C4-2B (cell line): ENCODE measurements at regions not wholly inside any gene's neighbourhood (a gene's known extent, or its start where the extent isn't known, plus 50 kb on each side); places are given as distances from the start of the nearest gene placed in this dataset.
A peak's percentile ranks its signal among the peaks of the same experiment; 100 is the strongest.

Source experiments
- H3K27ac ChIP-seq: fragments of 450-650 bp; 2 replicates; pipeline ENCODE4 v1.5.1; 2017
- CTCF ChIP-seq: fragments of 450-650 bp; conservative IDR thresholded peaks from 2 replicates; pipeline ENCODE4 v1.5.1; 2017; ENCODE audit warnings: mild to moderate bottlenecking
- ZFX ChIP-seq: fragments of 450-650 bp; IDR thresholded peaks from 2 replicates; pipeline ENCODE4 v1.6.1; 2017

GRCh38 chr7:13731643-13732042, 257.8 kb downstream of the ETV1 start:
- H3K27ac ChIP-seq: no peak overlapping the region
- no peak for TF ChIP-seq ZFX
- no peak for TF ChIP-seq CTCF

- H3K27ac ChIP-seq: no peak overlapping the region
- TF ChIP-seq ZFX (no peak), CTCF (no peak)
Observed at GRCh38 chr7:13737563-13737962, 251.9 kb downstream of the ETV1 start.

- H3K27ac ChIP-seq: peak overlapping the region; percentile 47; the same call in 1 of the 2 replicates
- TF ChIP-seq ZFX (no peak), CTCF (no peak)
Observed at GRCh38 chr7:13742126-13742525, 247.3 kb downstream of the ETV1 start.

GRCh38 chr7:13742811-13743210, 246.7 kb downstream of the ETV1 start:
- TF ChIP-seq ZFX (no peak), CTCF (peak; percentile 84)

DNA sequence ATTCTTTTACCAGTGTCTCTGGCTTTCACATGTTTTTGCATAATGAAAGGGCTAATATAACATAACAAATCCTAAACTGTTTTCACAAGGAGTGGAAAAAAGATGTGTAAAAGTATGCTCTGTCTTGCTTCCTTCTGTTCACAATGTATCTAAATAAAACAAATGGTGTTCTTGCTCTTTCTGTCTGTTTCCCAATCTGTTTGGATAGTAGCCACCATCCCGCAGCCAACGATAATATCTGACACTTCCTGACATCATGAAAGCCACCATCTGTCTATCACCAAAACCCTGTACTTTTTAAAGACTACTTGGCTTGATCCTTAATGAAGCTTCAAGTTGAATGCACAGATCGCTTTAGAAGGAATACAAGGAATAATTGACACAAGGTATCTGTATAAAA, 246.2 kb downstream of the ETV1 start:
- TF ChIP-seq ZFX: no peak
- TF ChIP-seq CTCF: 0 out of 2 replicates have a peak, but pooled peaks have one; percentile 21
- no peak overlapping the region for H3K27ac ChIP-seq

More at GRCh38 chr7:13742811-13743210, 246.7 kb downstream of the ETV1 start:
- H3K27ac ChIP-seq: peak overlapping the region; percentile 52; the same call in 1 of the 2 replicates

DNA sequence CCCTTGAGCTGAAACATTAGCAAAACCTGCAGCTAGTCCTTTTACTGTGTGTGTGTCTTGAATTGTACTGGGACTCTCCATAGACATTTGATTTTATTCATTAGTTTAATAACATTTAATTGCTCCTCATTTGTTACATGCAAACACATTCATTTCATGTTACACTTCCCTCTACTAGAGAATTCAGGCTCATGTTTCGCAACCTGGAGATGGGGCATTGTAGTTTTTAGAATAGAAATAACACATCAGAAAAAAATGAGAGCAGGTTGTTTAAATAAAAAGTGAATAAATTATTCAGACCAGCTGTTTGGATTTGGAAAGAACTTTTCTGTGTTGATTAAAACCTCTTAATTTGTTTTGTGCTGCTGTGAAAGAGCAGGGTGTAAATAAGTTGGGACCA, 243.9 kb downstream of the ETV1 start:
- H3K27ac ChIP-seq: no peak overlapping the region
- no peak for TF ChIP-seq CTCF
- TF ChIP-seq ZFX: no peak

GRCh38 chr7:13748998-13749397, 240.5 kb downstream of the ETV1 start:
- TF ChIP-seq CTCF (no peak), ZFX (no peak)
- H3K27ac ChIP-seq: no peak overlapping the region
